Epithelial cell of proximal tubule (primary cell): ENCODE measurements at regions not wholly inside any gene's neighbourhood (a gene's known extent, or its start where the extent isn't known, plus 50 kb on each side); places are given as distances from the start of the nearest gene placed in this dataset.

Source experiments
- DNase-seq: peaks from one replicate; pipeline ENCODE4 v3.0.0-alpha.2; 2011; ENCODE audit warnings: low read depth
- H3K4me3 ChIP-seq: 2 replicates; pipeline ENCODE4 v1.5.1; 2011; ENCODE audit warnings: low read depth, mild to moderate bottlenecking, low read length
- TF ChIP-seq, protein P1 (sequence below): conservative IDR thresholded peaks from 2 replicates; pipeline ENCODE4 v1.5.1; 2012; ENCODE audit warnings: low read depth, mild to moderate bottlenecking, low read length

GRCh38 chr20:6467562-6467961, 299.9 kb upstream of the BMP2 start:
- no peak for DNase-seq
- no peak overlapping the region for H3K4me3 ChIP-seq
- TF ChIP-seq, protein P1, sequence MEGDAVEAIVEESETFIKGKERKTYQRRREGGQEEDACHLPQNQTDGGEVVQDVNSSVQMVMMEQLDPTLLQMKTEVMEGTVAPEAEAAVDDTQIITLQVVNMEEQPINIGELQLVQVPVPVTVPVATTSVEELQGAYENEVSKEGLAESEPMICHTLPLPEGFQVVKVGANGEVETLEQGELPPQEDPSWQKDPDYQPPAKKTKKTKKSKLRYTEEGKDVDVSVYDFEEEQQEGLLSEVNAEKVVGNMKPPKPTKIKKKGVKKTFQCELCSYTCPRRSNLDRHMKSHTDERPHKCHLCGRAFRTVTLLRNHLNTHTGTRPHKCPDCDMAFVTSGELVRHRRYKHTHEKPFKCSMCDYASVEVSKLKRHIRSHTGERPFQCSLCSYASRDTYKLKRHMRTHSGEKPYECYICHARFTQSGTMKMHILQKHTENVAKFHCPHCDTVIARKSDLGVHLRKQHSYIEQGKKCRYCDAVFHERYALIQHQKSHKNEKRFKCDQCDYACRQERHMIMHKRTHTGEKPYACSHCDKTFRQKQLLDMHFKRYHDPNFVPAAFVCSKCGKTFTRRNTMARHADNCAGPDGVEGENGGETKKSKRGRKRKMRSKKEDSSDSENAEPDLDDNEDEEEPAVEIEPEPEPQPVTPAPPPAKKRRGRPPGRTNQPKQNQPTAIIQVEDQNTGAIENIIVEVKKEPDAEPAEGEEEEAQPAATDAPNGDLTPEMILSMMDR, result no peak

DNA sequence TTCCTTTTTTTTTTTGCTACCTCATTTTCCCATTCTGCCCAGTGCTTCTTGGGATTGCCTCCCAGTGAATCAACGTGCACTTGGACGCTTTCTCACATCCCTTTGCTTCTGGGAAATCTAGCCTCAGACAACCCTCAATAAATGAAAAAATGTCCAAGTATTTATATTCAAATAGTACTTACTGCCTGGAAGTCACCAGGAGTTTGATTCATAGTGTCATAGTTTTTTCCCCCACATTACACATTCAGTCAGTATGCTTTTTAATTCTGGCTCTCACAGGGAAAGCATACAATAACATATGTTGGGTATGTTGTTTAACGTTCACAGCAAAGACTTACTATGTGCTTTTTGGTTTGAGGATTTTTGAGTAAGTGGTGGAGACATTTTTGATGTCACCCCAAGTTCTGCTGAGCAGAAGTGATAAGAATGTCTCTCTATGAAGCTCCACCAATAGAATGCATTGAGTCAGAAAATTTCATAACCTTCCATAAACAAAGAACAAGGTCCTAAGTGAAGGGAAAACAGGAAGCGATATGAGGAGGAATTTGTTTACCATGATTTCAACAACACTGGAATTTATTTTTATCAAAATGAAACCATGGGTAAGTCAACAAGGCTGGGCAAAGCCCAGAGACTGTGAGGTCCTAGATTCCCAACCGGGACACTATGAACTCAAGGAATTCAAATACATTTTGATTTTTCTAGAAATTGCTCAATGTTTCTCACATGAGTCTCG, 301.2 kb upstream of the BMP2 start:
- DNase-seq, result no peak
- H3K4me3 ChIP-seq, result no peak overlapping the region
- TF ChIP-seq, protein P1, result no peak

DNA sequence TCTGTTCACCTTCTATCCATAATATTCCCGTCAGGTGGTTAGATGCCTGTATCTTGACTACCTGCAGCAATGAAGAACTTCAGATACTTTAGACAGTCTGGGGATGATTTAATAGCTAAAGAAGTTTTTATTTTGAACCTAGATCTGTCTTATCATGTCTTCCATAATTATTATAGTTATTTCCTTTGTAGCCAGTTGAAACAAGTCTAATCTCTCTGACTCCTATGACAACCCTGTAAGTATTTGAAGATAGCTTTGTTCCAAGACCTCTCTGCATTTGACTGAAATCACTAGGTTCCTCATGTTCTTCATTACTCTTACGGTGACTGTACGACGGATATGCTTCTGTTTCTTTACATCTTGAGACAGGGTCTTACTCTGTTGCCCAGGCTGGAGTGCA, 316.6 kb upstream of the BMP2 start:
- no peak overlapping the region for H3K4me3 ChIP-seq
- no peak for DNase-seq
- TF ChIP-seq, protein P1, result no peak

GRCh38 chr20:6440443-6440799, 317.6 kb upstream of the FERMT1 start:
- TF ChIP-seq, protein P1, result no peak
- DNase-seq, result no peak
- no peak overlapping the region for H3K4me3 ChIP-seq

- TF ChIP-seq, protein P1, result no peak
- no peak overlapping the region for H3K4me3 ChIP-seq
- DNase-seq, result no peak
Observed at GRCh38 chr20:6439737-6440442, 317.1 kb upstream of the FERMT1 start.

GRCh38 chr20:6434131-6434530, 311.3 kb upstream of the FERMT1 start:
- no peak for DNase-seq
- H3K4me3 ChIP-seq, result no peak overlapping the region
- TF ChIP-seq, protein P1, result no peak

DNA sequence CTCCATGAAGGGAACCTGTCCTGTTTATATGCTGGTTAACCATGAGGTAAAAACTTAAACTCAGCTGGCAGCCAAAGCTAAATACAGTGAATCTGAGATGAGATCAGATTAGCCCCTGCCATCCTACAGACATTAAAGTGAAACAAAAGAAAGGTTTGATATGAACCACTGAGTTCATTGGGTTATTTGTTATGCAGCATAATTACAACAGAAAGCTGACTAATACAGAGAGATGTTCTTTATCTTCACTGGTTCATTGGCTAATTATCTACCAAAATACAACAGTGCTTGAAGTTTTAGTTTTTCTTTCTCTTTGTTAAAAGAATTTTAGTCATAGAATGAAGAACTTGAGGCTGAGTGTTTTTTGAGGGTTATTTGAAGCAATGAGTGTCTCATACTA, 307.6 kb upstream of the FERMT1 start:
- TF ChIP-seq, protein P1, result no peak
- no peak overlapping the region for H3K4me3 ChIP-seq
- no peak for DNase-seq
